GM10266 (cell line): ENCODE measurements at regions not wholly inside any gene's neighbourhood (a gene's known extent, or its start where the extent isn't known, plus 50 kb on each side); places are given as distances from the start of the nearest gene placed in this dataset.

Source experiments
- DNase-seq: peaks from one replicate; pipeline ENCODE4 v3.0.0; 2012; ENCODE audit errors: extremely low spot score
- CTCF ChIP-seq: IDR thresholded peaks from 2 replicates; pipeline ENCODE4 v1.5.1; 2012; ENCODE audit warnings: mild to moderate bottlenecking, low read depth; ENCODE audit not compliant: control insufficient read depth, insufficient read depth; ENCODE audit errors: missing control alignments

- no peak for DNase-seq
- TF ChIP-seq CTCF: no peak
Observed at GRCh38 chr7:12862146-12862545, 174.7 kb downstream of the ARL4A start.

DNA sequence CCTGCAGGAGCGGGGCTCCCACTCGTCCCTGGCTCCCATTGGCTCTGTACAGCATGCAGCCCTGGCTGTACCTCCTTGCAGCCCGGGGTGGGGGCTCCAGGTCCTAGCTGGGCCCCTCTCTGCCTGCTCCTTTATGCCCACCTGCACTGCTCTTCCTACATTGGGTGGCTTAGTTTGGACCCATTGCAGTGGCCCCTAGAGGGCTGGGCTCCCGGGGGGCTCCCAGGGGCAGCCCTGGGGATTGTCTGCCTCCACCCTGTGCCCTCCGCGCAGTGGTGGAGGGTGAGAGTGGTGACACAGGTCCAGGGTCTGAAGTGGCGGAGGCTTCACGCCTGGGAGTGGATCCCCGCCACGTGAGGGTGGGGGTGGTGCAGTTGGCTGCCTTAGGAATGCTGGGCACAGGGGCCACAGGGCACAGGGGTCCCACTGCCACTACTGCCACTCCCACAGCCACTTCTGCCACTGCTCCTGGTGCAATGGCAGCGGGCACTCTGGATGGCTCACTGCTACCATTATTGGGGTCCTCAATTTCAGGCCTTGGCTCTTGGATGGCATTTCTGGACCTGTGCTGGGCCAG, 177.1 kb downstream of the ARL4A start:
- DNase-seq: no peak
- TF ChIP-seq CTCF: no peak

- no peak for DNase-seq
- no peak for TF ChIP-seq CTCF
Observed at GRCh38 chr7:12865593-12865992, 178.2 kb downstream of the ARL4A start.

DNA sequence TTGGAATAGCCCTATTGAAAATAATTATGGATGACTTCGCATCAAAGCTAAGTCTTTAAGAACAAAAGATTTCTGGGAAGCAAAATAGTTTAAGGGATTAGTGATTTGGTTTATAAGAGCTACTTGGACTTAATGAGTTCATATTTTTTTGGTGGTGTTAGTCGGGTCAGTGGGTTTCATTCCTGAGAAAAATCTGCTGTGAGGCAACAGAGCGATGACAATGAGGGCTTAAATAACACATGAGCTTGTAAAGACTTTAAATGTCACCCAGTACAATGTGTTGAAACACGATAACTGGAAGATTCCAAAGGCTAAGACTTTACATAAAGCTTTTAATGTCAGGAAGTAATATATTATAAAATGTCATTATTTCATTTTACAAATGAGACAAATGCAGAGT, 178.8 kb downstream of the ARL4A start:
- no peak for DNase-seq
- no peak for TF ChIP-seq CTCF

DNA sequence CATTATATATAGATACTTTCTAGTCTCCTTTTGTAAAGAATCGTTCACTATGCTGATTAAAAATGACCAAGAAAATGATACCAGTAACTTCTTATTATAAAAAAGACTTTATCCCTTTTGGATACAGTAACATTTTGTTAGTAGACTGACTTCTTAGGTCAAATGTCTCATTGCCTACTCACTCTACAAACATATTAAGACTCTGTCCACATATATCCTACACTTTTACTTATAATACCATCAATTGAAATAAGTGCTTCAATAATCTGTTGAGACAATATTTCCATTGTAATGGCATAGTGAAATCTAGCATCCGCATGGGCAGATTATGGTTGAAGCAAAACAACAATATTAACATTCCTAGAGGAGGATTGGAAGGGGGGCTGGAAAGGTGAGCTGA, 180.6 kb downstream of the ARL4A start:
- DNase-seq: no peak
- no peak for TF ChIP-seq CTCF

- DNase-seq: no peak
Observed at GRCh38 chr7:12870219-12870618, 182.8 kb downstream of the ARL4A start.

DNA sequence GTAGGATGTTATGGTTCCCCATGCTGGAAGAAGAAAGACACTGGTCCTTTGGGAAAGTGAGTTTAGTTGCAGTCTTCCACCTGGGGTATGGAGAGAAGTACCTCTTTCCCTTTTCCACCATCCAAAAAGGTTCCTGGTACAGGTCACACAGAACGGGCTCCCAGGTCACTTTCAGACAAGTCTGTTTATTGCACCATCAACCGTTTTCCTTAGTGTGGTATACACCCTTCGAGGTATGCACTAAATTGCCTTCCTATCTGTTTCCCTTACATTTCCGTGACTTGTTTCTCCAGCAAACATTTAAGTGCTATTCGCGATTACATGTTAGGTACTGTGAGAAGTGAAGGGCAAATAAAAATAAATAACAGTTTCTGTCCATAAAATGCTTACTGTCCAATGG, 185.1 kb downstream of the ARL4A start:
- DNase-seq: no peak
- TF ChIP-seq CTCF: no peak

More at GRCh38 chr7:12870219-12870618, 182.8 kb downstream of the ARL4A start:
- TF ChIP-seq CTCF: no peak
